Heart left ventricle (tissue), 16 donors: ENCODE measurements at regions not wholly inside any gene's neighbourhood (a gene's known extent, or its start where the extent isn't known, plus 50 kb on each side); places are given as distances from the start of the nearest gene placed in this dataset.

Experiments
- ATAC-seq, 4 donors: fragments of 200-7000 bp; cut with Tn5 transposase; one replicate each; pipeline ENCODE4 v1.9.1; 2020 to 2022; ENCODE audit warnings: moderate library complexity in 4 of 4, mild to moderate bottlenecking in 3 of 4, moderate number of reproducible peaks in 1 of 4
- DNase-seq, 5 donors: peaks; one replicate each; pipeline ENCODE4 v3.0.0-alpha.2; 2020
- H3K27ac ChIP-seq, 12 donors: fragments of 200-600 bp; sonication (generic) in 4 of 12; one replicate each; pipeline versions ENCODE4 v1.5.0 to v1.8.0; 2016 to 2022; ENCODE audit warnings: mild to moderate bottlenecking in 2 of 12
- H3K27me3 ChIP-seq, 9 donors: fragments of 200-600 bp; sonication (generic) in 2 of 9; one replicate each; pipeline versions ENCODE4 v1.5.1 to v1.8.0; 2016 to 2022; ENCODE audit warnings: mild to moderate bottlenecking in 3 of 9
- H3K36me3 ChIP-seq, 9 donors: fragments of 200-600 bp; sonication (generic) in 2 of 9; one replicate each; pipeline versions ENCODE4 v1.5.0 to v1.8.0; 2018 to 2022; ENCODE audit warnings: mild to moderate bottlenecking in 2 of 9
- H3K4me1 ChIP-seq, 12 donors: fragments of 200-600 bp; sonication (generic) in 4 of 12; one replicate each; pipeline versions ENCODE4 v1.5.0 to v1.8.0; 2016 to 2022; ENCODE audit warnings: mild to moderate bottlenecking in 3 of 12
- H3K4me3 ChIP-seq, 12 donors: fragments of 200-600 bp; sonication (generic) in 4 of 12; one replicate each; pipeline versions ENCODE4 v1.5.0 to v1.8.0; 2017 to 2022; ENCODE audit warnings: mild to moderate bottlenecking in 9 of 12, moderate library complexity in 4 of 12
- H3K9me3 ChIP-seq, 12 donors: fragments of 200-600 bp; sonication (generic) in 4 of 12; one replicate each; pipeline versions ENCODE4 v1.5.0 to v1.8.0; 2016 to 2022; ENCODE audit warnings: mild to moderate bottlenecking in 1 of 12
- CTCF ChIP-seq, 12 donors: fragments of 200-600 bp; sonication (generic) in 4 of 12; IDR thresholded peaks; one replicate each; pipeline versions ENCODE4 v1.5.0 to v1.8.0; 2018 to 2022; ENCODE audit warnings: antibody characterized with exemption in 12 of 12, mild to moderate bottlenecking in 5 of 12
- POLR2A ChIP-seq, 2 donors: fragments of 450-650 bp; IDR thresholded peaks; one replicate each; pipeline ENCODE4 v1.6.1; 2017; ENCODE audit warnings: antibody characterized with exemption in 2 of 2, mild to moderate bottlenecking in 2 of 2, moderate library complexity in 2 of 2
- WGBS, 4 donors: extraction: QIAGEN DNeasy Blood & Tissue Kit in 2 of 4; methylation state at CpG; one replicate each; pipeline versions ENCODE4 v1.1.5 to v1.1.7; 2013 to 2018; 5-methylcytosine and 5-hydroxymethylcytosine counted together
- intact Hi-C, 10 donors: fragments of 100-400 bp; cut with DNase I; formaldehyde crosslinking; loops; one replicate each; pipeline versions ENCODE4 v1.11.1 to v1.14.2; 2022
- donor health status: ischemic (EF 13 %, LVEDD 7.1; RV severe dilation, severe dysfunction).
- donor health status: healthy with polysubstance abuse.
- donor health status: DM: no; HTN: yes; CAD: no.
- donor health status: DM: no; HTN: no; CAD: no.
- donor health status: ischemic (EF 25% LVEDD 6.9; RV normal size, moderate dysfunction).
- donor health status: ischemic (EF 25% LVEDD 5.7; RV mildly dilated, moderate dysfunction).
- donor health status: healthy.
- donor health status: DM: yes; HTN: yes; CAD: no.
- donor health status: ischemic (EF 35%, LVEDD 5.7; RV mildly dilated, moderate dysfunction).
- donor health status: nonischemic (EF 11% LVEDD 7.7; RV severe dilation, severe dysfunction).
- donor health status: DM: yes; HTN: yes; CAD: no.
- donor health status: PGD.
- donor health status: ischemic (EF 29% LVEDD 5.4; RV normal size, mild dysfunction).
- donor health status: nonischemic (EF 23%, LVEDD 6.1; RV moderate dilation, normal function).

GRCh38 chr1:59123081-59123681 lies 173.7 kb upstream of the FGGY start:
- no peaks in the 10 kb centered on the region for H3K9me3 ChIP-seq
- no peak overlapping the region for H3K27ac ChIP-seq
- H3K36me3 ChIP-seq, result no peaks in the 10 kb centered on the region
- H3K27me3 ChIP-seq, result no peaks in the 10 kb centered on the region
- H3K4me1 ChIP-seq, result peaks cover 0 to 5% (median 0%) of the 10 kb centered on the region in 12 donors
- intact Hi-C loops, result no loop called here
- TF ChIP-seq POLR2A (IDR thresholded peaks at IDR 0.05) (no peak), CTCF (IDR thresholded peaks at IDR 0.05) (no peak)
- DNase-seq, result no peak
- H3K4me3 ChIP-seq, result no peak overlapping the region
- no peak for ATAC-seq
- 94 to 100% (median 99%) methylated on average over 2 of the region's 2 CpGs for WGBS, 4 donors

DNA sequence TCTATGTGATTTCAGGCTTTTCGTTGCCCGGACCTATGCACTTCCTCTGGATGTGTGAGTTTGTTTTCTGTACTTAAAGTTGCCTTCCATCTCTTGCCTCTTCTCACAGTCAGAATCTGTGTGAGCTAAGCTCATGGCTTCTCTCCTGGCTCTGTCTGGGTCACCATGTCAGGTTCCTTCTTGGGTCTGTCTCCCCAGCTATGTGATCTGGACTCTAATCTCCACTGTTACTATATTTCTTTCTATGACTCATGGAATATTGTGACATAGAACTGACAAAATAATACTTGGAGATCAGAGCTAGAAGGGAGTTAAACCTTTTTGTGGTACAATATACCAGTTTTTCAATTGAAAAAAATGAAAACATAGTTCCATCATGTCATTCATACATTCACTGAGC lies 172.7 kb upstream of the FGGY start:
- intact Hi-C loops, result no loop called here
- H3K27ac ChIP-seq, result no peak overlapping the region
- TF ChIP-seq CTCF (IDR thresholded peaks at IDR 0.05) (no peak), POLR2A (IDR thresholded peaks at IDR 0.05) (no peak)
- no peak overlapping the region for H3K4me3 ChIP-seq
- no peaks in the 10 kb centered on the region for H3K36me3 ChIP-seq
- H3K9me3 ChIP-seq, result no peaks in the 10 kb centered on the region
- DNase-seq (no peak), ATAC-seq (peak in 2 of 4 donors; percentile 46 to 69)
- H3K4me1 ChIP-seq, result peaks cover 0 to 5% (median 0%) of the 10 kb centered on the region in 12 donors
- H3K27me3 ChIP-seq, result no peaks in the 10 kb centered on the region
- 93 to 99% (median 94%) methylated on average over 2 of the region's 2 CpGs for WGBS, 4 donors

DNA sequence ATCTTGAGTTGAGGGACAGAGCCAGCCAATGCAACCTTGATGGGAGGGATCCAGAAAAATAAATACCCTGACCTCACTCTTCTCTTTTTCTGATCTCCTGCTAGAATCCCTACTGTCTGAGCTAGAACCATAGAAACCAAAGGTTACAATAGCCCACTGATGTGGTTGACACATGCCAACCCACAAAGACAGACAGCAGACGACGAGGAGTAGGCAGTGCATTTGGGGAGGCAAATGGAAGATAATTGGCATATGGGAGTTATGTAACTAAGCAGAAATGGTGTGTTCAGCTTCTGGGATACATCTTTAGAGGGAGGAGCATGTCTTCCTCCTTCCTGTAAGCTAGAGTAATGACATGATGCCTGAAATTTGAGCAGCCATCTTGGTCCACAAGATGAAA lies 171.7 kb upstream of the FGGY start:
- ATAC-seq (no peak), DNase-seq (no peak)
- peaks cover 0 to 5% (median 0%) of the 10 kb centered on the region in 12 donors for H3K4me1 ChIP-seq
- no peaks in the 10 kb centered on the region for H3K27me3 ChIP-seq
- intact Hi-C loops, result no loop called here
- no peaks in the 10 kb centered on the region for H3K9me3 ChIP-seq
- TF ChIP-seq POLR2A (IDR thresholded peaks at IDR 0.05) (no peak), CTCF (IDR thresholded peaks at IDR 0.05) (no peak)
- 91 to 100% (median 95%) methylated on average over 2 of the region's 2 CpGs for WGBS, 4 donors
- H3K27ac ChIP-seq, result no peak overlapping the region
- no peak overlapping the region for H3K4me3 ChIP-seq
- H3K36me3 ChIP-seq, result no peaks in the 10 kb centered on the region

DNA sequence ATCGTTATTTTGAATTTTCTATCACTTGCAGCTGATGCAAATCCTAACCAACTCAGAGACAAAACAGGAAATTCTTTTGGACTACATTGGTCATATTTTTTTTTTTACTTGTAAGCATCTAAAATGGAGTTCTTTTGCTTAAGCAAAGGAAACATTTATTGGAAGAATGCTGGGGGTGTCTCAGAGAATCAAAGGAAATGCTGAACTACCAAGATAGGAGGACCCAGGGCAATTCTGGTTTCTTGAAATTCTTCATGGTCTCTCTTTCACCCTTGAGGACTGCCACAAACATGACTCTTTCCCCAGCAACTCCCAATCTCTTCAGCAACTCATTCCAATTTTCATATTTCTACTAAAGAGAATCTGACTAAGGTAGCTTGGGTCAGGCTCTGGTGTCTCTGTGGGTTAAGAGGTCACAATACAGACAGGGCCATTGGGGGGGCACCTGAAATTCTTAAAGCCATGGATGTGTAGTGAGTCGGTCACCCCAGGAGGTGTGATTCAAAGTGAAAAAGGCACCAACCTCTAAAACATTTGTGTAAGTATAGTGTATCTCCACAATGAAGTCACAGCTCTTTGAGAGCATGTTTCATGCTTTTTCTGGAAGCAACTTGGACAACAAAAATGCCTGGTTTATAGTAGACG lies 171.1 kb upstream of the FGGY start:
- Histone ChIP-seq H3K9me3 (no peaks in the 10 kb centered on the region), H3K4me1 (peaks cover 0 to 5% (median 0%) of the 10 kb centered on the region in 12 donors), H3K36me3 (no peaks in the 10 kb centered on the region), H3K4me3 (no peak overlapping the region), H3K27me3 (no peaks in the 10 kb centered on the region), H3K27ac (no peak overlapping the region)
- TF ChIP-seq CTCF (IDR thresholded peaks at IDR 0.05), result no peak
- no peak for TF ChIP-seq POLR2A (IDR thresholded peaks at IDR 0.05)
- intact Hi-C loops, result no loop called here
- 91 to 99% (median 93%) methylated on average over 3 of the region's 3 CpGs for WGBS, 4 donors
- ATAC-seq (no peak), DNase-seq (no peak)
